ENCODE measurements at regions not wholly inside any gene's neighbourhood (a gene's known extent, or its start where the extent isn't known, plus 50 kb on each side); places are given as distances from the start of the nearest gene placed in this dataset.
"Not testable (repeated sequence)": the region's sequence is repeated elsewhere in the genome, so short reads cannot be mapped to it uniquely, and the experiment has no call there.

DNA sequence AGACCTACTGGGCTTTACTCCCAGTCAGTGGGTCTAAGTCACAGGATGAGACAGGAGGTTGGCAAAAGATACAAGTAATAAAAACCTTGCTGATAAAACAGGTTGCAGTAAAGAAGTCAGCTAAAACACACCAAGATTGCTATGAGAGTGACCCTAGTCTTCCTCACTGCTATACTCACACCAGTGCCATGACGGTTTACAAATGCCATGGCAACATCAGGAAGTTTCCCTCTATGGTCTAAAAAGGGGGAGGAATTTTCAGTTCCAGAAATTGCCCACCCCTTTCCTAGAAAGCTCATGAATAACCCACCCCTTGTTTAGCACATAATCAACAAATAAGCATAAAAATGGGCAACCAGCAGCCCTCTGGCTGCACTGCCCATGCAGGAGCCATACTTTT is 966.7 kb upstream of the ROBO1 start:
- 89% methylated on average over 1 of the region's 1 CpG for WGBS
- no peak overlapping the region for H3K27ac ChIP-seq
- H3K9me3 ChIP-seq, result no peaks in the 10 kb centered on the region
- TF ChIP-seq, protein P1, sequence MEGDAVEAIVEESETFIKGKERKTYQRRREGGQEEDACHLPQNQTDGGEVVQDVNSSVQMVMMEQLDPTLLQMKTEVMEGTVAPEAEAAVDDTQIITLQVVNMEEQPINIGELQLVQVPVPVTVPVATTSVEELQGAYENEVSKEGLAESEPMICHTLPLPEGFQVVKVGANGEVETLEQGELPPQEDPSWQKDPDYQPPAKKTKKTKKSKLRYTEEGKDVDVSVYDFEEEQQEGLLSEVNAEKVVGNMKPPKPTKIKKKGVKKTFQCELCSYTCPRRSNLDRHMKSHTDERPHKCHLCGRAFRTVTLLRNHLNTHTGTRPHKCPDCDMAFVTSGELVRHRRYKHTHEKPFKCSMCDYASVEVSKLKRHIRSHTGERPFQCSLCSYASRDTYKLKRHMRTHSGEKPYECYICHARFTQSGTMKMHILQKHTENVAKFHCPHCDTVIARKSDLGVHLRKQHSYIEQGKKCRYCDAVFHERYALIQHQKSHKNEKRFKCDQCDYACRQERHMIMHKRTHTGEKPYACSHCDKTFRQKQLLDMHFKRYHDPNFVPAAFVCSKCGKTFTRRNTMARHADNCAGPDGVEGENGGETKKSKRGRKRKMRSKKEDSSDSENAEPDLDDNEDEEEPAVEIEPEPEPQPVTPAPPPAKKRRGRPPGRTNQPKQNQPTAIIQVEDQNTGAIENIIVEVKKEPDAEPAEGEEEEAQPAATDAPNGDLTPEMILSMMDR (IDR thresholded peaks at IDR 0.05), result no peak
- no peak for TF ChIP-seq POLR2A (IDR thresholded peaks at IDR 0.05)
- no peak for TF ChIP-seq POLR2AphosphoS5 (IDR thresholded peaks at IDR 0.05)
- no peaks in the 10 kb centered on the region for H3K36me3 ChIP-seq
- no peak overlapping the region for H3K4me3 ChIP-seq
- DNase-seq (ENCODE audit: low spot score), result no peak
- no peaks in the 10 kb centered on the region for H3K27me3 ChIP-seq (replicated peaks; ENCODE audit: insufficient read depth)
- no peaks in the 10 kb centered on the region for H3K4me1 ChIP-seq (replicated peaks)
- intact Hi-C loops (cut with DNase I), result no loop called here

DNA sequence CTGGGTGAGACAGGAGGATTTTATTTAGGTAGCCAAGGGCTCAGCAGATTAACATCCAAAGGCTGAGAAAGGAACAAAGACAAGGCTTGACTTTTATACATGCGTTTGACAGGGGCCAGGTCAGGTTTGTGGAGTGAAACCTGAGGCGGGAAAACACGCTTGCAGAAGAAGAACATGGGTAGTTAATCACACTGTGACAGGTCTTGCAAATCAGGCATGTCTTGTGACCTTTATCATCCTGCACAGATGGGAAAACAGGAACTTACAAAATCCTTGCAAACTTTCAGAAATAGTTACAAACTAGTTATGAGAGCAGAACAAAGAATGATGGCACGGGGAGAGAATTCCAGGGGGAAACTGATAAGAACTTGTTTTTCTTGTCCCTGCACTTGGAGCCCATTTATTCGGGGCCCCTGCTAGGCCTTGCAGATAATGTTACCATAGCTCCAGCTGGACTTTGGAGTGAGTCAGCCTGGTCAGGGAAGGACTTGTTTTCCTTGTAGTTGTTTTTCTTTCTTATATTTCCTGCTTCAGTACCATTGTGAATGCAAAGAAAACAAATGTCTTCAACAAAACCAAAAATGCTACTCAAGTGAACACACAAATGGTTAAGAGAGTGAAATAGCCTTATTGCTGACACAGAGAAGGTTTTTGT is 965.9 kb upstream of the ROBO1 start:
- no peak overlapping the region for H3K27ac ChIP-seq
- no peaks in the 10 kb centered on the region for H3K27me3 ChIP-seq (replicated peaks; ENCODE audit: insufficient read depth)
- WGBS, result 28% methylated on average over 5 of the region's 5 CpGs
- H3K9me3 ChIP-seq, result no peaks in the 10 kb centered on the region
- no peaks in the 10 kb centered on the region for H3K4me1 ChIP-seq (replicated peaks)
- intact Hi-C loops (cut with DNase I), result no loop called here
- DNase-seq (ENCODE audit: low spot score), result no peak
- no peak overlapping the region for H3K4me3 ChIP-seq
- TF ChIP-seq POLR2AphosphoS5 (IDR thresholded peaks at IDR 0.05) (no peak), POLR2A (IDR thresholded peaks at IDR 0.05) (no peak)
- TF ChIP-seq, protein P1 (IDR thresholded peaks at IDR 0.05), result no peak
- H3K36me3 ChIP-seq, result no peaks in the 10 kb centered on the region

DNA sequence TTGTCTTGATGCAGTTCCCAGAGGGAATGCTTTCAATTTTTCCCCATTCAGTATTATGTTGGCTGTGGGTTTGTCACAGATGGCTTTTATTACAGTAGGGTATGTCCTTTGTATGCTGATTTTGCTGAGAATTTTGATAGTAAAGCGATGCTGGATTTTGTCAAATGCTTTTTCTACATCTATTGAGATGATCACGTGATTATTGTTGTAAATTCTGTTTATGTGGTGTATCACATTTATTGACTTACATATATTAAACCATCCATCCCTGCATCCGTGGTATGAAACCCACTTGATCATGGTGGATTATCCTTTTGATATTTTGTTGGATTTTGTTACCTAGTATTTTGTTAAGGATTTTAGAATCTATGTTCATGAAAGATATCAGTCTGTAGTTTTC is 959.8 kb upstream of the ROBO1 start:
- DNase-seq (ENCODE audit: low spot score); intact Hi-C loops (cut with DNase I); H3K36me3 ChIP-seq; H3K27me3 ChIP-seq (replicated peaks; ENCODE audit: insufficient read depth); H3K9me3 ChIP-seq; H3K4me1 ChIP-seq (replicated peaks); H3K27ac ChIP-seq; H3K4me3 ChIP-seq: not testable (repeated sequence)
- WGBS, result 93% methylated on average over 3 of the region's 3 CpGs

DNA sequence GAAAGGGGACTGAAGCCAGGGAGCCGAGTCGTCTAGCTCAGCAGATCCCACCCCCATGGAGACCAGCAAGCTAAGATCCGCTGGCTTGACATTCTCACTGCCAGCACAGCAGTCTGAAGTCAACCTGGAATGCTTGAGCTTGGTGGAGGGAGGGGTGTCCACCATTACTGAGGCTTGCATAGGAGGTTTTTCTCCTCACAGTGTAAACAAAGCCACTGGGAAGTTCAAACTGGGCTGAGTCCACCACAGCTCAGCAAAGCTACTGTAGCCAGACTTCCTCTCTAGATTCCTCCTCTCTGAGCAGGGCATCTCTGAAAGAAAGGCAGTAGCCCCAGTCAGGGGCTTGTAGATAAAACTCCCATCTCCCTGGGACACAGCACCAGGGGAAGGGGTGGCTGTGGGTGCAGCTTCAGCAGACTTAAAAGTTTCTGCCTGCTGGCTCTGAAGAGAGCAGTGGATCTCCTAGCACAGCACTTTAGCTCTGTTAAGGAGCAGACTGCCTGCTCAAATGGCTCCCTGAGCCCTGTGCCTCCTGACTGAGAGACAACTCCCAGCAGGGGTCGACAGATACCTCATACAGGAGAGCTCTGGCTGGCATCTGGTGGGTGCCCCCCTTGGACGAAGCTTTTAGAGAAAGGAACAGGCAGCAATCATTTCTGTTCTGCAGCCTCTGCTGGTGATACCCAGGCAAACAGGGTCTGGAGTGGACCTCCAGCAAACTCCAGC is 942.0 kb upstream of the ROBO1 start:
- WGBS, result 87% methylated on average over 5 of the region's 5 CpGs
- intact Hi-C loops (cut with DNase I); H3K4me1 ChIP-seq (replicated peaks); DNase-seq (ENCODE audit: low spot score); H3K36me3 ChIP-seq; H3K4me3 ChIP-seq; H3K27me3 ChIP-seq (replicated peaks; ENCODE audit: insufficient read depth); H3K9me3 ChIP-seq; H3K27ac ChIP-seq: not testable (repeated sequence)

DNA sequence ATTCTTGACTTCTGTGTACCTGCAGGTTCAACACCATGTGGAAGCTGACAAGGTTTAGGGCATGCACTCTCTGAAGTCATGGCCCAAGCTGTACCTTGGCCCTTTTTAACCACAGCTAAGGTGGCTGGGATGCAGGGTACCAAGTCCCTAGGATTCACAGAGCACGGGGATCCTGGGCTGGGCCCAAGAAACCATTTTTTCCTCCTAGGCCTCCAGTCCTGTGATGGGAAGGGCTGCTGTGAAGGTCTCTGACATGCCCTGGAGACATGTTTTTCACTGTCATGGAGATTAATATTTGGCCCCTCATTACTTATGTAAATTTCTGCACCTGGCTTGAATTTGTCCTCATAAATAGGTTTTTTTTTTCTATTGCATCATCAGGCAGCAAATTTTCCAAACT is 937.5 kb upstream of the ROBO1 start:
- no peak for DNase-seq (ENCODE audit: low spot score)
- no peaks in the 10 kb centered on the region for H3K27me3 ChIP-seq (replicated peaks; ENCODE audit: insufficient read depth)
- intact Hi-C loops (cut with DNase I), result no loop called here
- H3K36me3 ChIP-seq, result no peaks in the 10 kb centered on the region
- 91% methylated on average over 1 of the region's 1 CpG for WGBS
- H3K27ac ChIP-seq, result no peak overlapping the region
- H3K4me3 ChIP-seq, result no peak overlapping the region
- no peak for TF ChIP-seq POLR2A (IDR thresholded peaks at IDR 0.05)
- H3K9me3 ChIP-seq, result no peaks in the 10 kb centered on the region
- no peaks in the 10 kb centered on the region for H3K4me1 ChIP-seq (replicated peaks)

DNA sequence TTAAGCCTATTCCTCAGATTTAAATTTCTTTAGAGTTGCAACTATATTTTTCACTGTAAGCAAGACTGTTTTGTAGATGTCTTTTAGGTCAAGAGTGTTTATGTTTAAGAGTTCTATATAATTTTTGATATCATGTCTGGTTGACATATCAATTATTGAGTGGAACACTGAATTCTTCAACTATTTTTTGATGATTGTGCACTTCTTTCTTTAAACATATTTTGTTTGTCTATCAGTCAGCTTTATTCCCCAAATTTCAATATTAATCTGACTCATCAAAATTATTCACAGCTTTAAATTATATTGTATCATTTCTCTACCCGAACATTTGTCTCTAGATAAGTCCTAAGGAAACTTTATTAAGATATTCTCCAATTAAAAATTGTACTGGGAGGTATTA is 933.6 kb upstream of the ROBO1 start:
- no peak for TF ChIP-seq POLR2AphosphoS5 (IDR thresholded peaks at IDR 0.05)
- TF ChIP-seq, protein P1 (IDR thresholded peaks at IDR 0.05), result no peak
- no peak for TF ChIP-seq POLR2A (IDR thresholded peaks at IDR 0.05)
- 70% methylated on average over 1 of the region's 1 CpG for WGBS
- no peaks in the 10 kb centered on the region for H3K27me3 ChIP-seq (replicated peaks; ENCODE audit: insufficient read depth)
- no peaks in the 10 kb centered on the region for H3K9me3 ChIP-seq
- no peaks in the 10 kb centered on the region for H3K4me1 ChIP-seq (replicated peaks)
- H3K36me3 ChIP-seq, result no peaks in the 10 kb centered on the region
- no peak overlapping the region for H3K27ac ChIP-seq
- no peak for DNase-seq (ENCODE audit: low spot score)
- intact Hi-C loops (cut with DNase I), result no loop called here
- H3K4me3 ChIP-seq, result no peak overlapping the region

All from prostate gland (tissue), 2 donors.